ENCODE measurements at regions not wholly inside any gene's neighbourhood (a gene's known extent, or its start where the extent isn't known, plus 50 kb on each side); places are given as distances from the start of the nearest gene placed in this dataset.

- no peak overlapping the region for H3K9ac ChIP-seq
- H4K20me1 ChIP-seq (ENCODE audit: insufficient read depth): no peaks in the 10 kb centered on the region
- H3K4me3 ChIP-seq: no peak overlapping the region
- H3K4me2 ChIP-seq (ENCODE audit: unreplicated experiment): no peak overlapping the region
- H3K79me2 ChIP-seq (ENCODE audit: insufficient read depth): no peaks in the 10 kb centered on the region
- no peak overlapping the region for H3K27ac ChIP-seq
- H3K27me3 ChIP-seq (replicated peaks; ENCODE audit: insufficient read depth): no peaks in the 10 kb centered on the region
- H3K36me3 ChIP-seq (ENCODE audit: low read depth): no peaks in the 10 kb centered on the region
- WGBS, 2 experiments (ENCODE audit: low coverage in 1 of 2, low lambda C conversion rate in 2 of 2, missing lambda C conversion rate in 2 of 2): 69 to 74% methylated on average over 2 of the region's 2 CpGs
- H3K9me3 ChIP-seq (ENCODE audit: low read depth): peaks cover 7% of the 10 kb centered on the region
- peak; percentile 7 for DNase-seq
- in situ Hi-C loops (cut with MboI): no loop called here
- H3K4me1 ChIP-seq (ENCODE audit: insufficient read depth): no peaks in the 10 kb centered on the region
- no peaks in the 10 kb centered on the region for H3F3A ChIP-seq (ENCODE audit: insufficient read depth)
- H3K9me2 ChIP-seq (ENCODE audit: insufficient read depth): no peaks in the 10 kb centered on the region
- no peak overlapping the region for H2AFZ ChIP-seq
- no peak for TF ChIP-seq EZH2phosphoT487 (IDR thresholded peaks at IDR 0.05; ENCODE audit: insufficient read depth, low read depth)
- no peak for TF ChIP-seq EZH2 (IDR thresholded peaks at IDR 0.05; ENCODE audit: insufficient read depth, poor library complexity, severe bottlenecking)
These were observed 249.8 kb downstream of the ANAPC1 start for GRCh38 chr2:111634050-111634794.

DNA sequence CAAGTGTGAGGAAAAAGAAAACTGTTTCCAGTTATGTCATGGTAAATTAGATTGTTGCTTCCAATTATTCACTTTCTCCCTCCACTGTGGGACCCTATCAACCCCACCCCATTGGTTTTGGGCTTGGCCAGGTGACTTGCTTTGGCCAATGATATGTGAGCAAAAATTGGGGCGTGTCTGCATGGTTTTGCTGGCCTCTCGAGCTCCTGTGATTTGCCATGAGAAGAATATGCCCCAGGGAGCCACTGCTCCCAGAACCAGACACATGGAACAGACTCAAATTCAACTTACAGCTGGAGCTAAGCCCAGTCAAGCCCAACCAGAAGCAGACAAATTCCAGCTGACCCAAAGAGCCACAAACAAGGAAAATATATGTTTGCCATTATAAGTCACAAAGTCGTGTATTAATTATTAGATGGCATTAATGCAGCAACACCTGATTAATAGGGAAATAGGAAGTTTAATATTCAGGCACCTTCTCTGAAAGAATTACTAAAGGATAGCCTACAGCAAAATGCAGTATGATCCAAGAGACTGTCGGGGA, 248.9 kb downstream of the ANAPC1 start:
- in situ Hi-C loops (cut with MboI): no loop called here
- WGBS, 2 experiments (ENCODE audit: low coverage in 1 of 2, low lambda C conversion rate in 2 of 2, missing lambda C conversion rate in 2 of 2): 52 to 55% methylated on average over 4 of the region's 4 CpGs
- H3K27ac ChIP-seq: no peak overlapping the region
- TF ChIP-seq EZH2 (IDR thresholded peaks at IDR 0.05; ENCODE audit: insufficient read depth, poor library complexity, severe bottlenecking): no peak
- no peak for TF ChIP-seq EZH2phosphoT487 (IDR thresholded peaks at IDR 0.05; ENCODE audit: insufficient read depth, low read depth)
- no peaks in the 10 kb centered on the region for H4K20me1 ChIP-seq (ENCODE audit: insufficient read depth)
- H3K4me1 ChIP-seq (ENCODE audit: insufficient read depth): no peaks in the 10 kb centered on the region
- H3K4me3 ChIP-seq: no peak overlapping the region
- H3K79me2 ChIP-seq (ENCODE audit: insufficient read depth): no peaks in the 10 kb centered on the region
- H3K9me3 ChIP-seq (ENCODE audit: low read depth): no peaks in the 10 kb centered on the region
- no peak overlapping the region for H2AFZ ChIP-seq
- H3K9me2 ChIP-seq (ENCODE audit: insufficient read depth): no peaks in the 10 kb centered on the region
- H3K36me3 ChIP-seq (ENCODE audit: low read depth): no peaks in the 10 kb centered on the region
- H3F3A ChIP-seq (ENCODE audit: insufficient read depth): no peaks in the 10 kb centered on the region
- DNase-seq: no peak
- H3K9ac ChIP-seq: no peak overlapping the region
- no peak overlapping the region for H3K4me2 ChIP-seq (ENCODE audit: unreplicated experiment)
- no peaks in the 10 kb centered on the region for H3K27me3 ChIP-seq (replicated peaks; ENCODE audit: insufficient read depth)

- no peak for DNase-seq
- H3K4me1 ChIP-seq (ENCODE audit: insufficient read depth): no peaks in the 10 kb centered on the region
- 72 to 78% methylated on average over 5 of the region's 5 CpGs for WGBS, 2 experiments (ENCODE audit: low coverage in 1 of 2, low lambda C conversion rate in 2 of 2, missing lambda C conversion rate in 2 of 2)
- in situ Hi-C loops (cut with MboI): no loop called here
- H3K27ac ChIP-seq: no peak overlapping the region
- no peaks in the 10 kb centered on the region for H3K79me2 ChIP-seq (ENCODE audit: insufficient read depth)
- H3K4me3 ChIP-seq: no peak overlapping the region
- H3K4me2 ChIP-seq (ENCODE audit: unreplicated experiment): no peak overlapping the region
- no peaks in the 10 kb centered on the region for H3K36me3 ChIP-seq (ENCODE audit: low read depth)
- no peaks in the 10 kb centered on the region for H3K27me3 ChIP-seq (replicated peaks; ENCODE audit: insufficient read depth)
- no peak overlapping the region for H2AFZ ChIP-seq
- no peaks in the 10 kb centered on the region for H4K20me1 ChIP-seq (ENCODE audit: insufficient read depth)
- TF ChIP-seq EZH2 (IDR thresholded peaks at IDR 0.05; ENCODE audit: insufficient read depth, poor library complexity, severe bottlenecking) (no peak), EZH2phosphoT487 (IDR thresholded peaks at IDR 0.05; ENCODE audit: insufficient read depth, low read depth) (no peak)
- H3K9me3 ChIP-seq (ENCODE audit: low read depth): no peaks in the 10 kb centered on the region
- no peaks in the 10 kb centered on the region for H3F3A ChIP-seq (ENCODE audit: insufficient read depth)
- H3K9ac ChIP-seq: no peak overlapping the region
- no peaks in the 10 kb centered on the region for H3K9me2 ChIP-seq (ENCODE audit: insufficient read depth)
These were observed 247.1 kb downstream of the ANAPC1 start for GRCh38 chr2:111636905-111637304.

DNA sequence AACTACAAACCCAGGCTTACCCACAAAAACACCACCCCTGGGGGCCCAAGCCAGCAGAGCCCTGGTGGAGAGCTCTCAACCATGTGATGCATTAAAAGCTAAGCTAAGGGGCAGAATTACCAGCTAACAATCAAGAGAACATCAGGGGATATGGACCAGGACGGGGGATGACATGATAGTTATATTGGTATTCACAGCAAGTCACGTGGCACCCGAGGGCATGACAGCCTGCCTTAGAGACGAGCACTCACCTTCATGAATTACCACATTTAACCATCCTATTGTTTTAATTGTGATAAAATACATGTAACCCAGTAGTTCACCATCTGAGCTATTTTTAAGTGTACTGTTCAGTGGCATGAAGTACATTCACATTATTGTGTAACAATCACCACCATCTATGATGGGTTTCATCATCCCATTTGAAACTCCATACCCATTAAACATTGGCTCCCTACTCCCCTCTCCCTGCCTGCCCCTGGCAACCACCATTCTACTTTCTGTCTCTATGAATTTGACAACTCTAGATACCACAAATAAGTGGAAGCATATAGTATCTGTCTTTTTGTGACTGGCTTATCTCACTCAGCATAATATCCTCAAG, 245.6 kb downstream of the ANAPC1 start:
- no peak for DNase-seq
- Histone ChIP-seq H3K79me2 (ENCODE audit: insufficient read depth) (no peaks in the 10 kb centered on the region), H3F3A (ENCODE audit: insufficient read depth) (no peaks in the 10 kb centered on the region), H3K27me3 (replicated peaks; ENCODE audit: insufficient read depth) (no peaks in the 10 kb centered on the region), H4K20me1 (ENCODE audit: insufficient read depth) (no peaks in the 10 kb centered on the region), H3K9me2 (ENCODE audit: insufficient read depth) (no peaks in the 10 kb centered on the region), H3K27ac (no peak overlapping the region), H3K36me3 (ENCODE audit: low read depth) (no peaks in the 10 kb centered on the region), H3K9ac (no peak overlapping the region), H3K4me1 (ENCODE audit: insufficient read depth) (no peaks in the 10 kb centered on the region), H3K4me2 (ENCODE audit: unreplicated experiment) (no peak overlapping the region), H3K9me3 (ENCODE audit: low read depth) (no peaks in the 10 kb centered on the region), H3K4me3 (no peak overlapping the region), H2AFZ (no peak overlapping the region)
- 44 to 51% methylated on average over 4 of the region's 4 CpGs for WGBS, 2 experiments (ENCODE audit: low coverage in 1 of 2, low lambda C conversion rate in 2 of 2, missing lambda C conversion rate in 2 of 2)
- no peak for TF ChIP-seq EZH2 (IDR thresholded peaks at IDR 0.05; ENCODE audit: insufficient read depth, poor library complexity, severe bottlenecking)
- no peak for TF ChIP-seq EZH2phosphoT487 (IDR thresholded peaks at IDR 0.05; ENCODE audit: insufficient read depth, low read depth)
- in situ Hi-C loops (cut with MboI): no loop called here

Measured in GM23248 (cell line).